K562 (cell line): ENCODE measurements at regions not wholly inside any gene's neighbourhood (a gene's known extent, or its start where the extent isn't known, plus 50 kb on each side); places are given as distances from the start of the nearest gene placed in this dataset.

Source experiments
- CTCF ChIP-seq, 3 experiments: IDR thresholded peaks in 2 of 3; conservative IDR thresholded peaks in 1 of 3; 2 replicates each; pipeline ENCODE4 v1.5.1; 2011 to 2012; ENCODE audit warnings: low read length in 3 of 3, mild to moderate bottlenecking in 3 of 3, control low read depth in 2 of 3, improper control_type of control experiment in 1 of 3, inconsistent platforms in 1 of 3, low read depth in 1 of 3, mixed read lengths in 1 of 3, moderate library complexity in 1 of 3; ENCODE audit not compliant: insufficient read depth in 2 of 3
- FOXM1 ChIP-seq, 2 experiments: fragments of 450-650 bp in 1 of 2; sonication (generic) in 1 of 2; formaldehyde crosslinking in 1 of 2; IDR thresholded peaks; 2 replicates each; pipeline versions ENCODE4 v1.6.1 to v1.9.0; 2017 to 2022; ENCODE audit warnings: low read depth in 2 of 2, mild to moderate bottlenecking in 2 of 2, missing genetic modification reagents in 1 of 2, moderate library complexity in 1 of 2
- ZNF785 ChIP-seq: fragments of 250-450 bp; sonication (Bioruptor Pico); IDR thresholded peaks from 2 replicates; pipeline ENCODE4 v1.4.0; 2020; ENCODE audit warnings: mild to moderate bottlenecking

GRCh38 chr11:115642660-115643059 is 138.4 kb upstream of the CADM1 start:
- TF ChIP-seq CTCF (IDR thresholded peaks at IDR 0.05 in 2 of 3, conservative IDR thresholded peaks at IDR 0.05 in 1 of 3; ENCODE audit: insufficient read depth in 2 of 3, low read depth in 1 of 3, low read length in 3 of 3): no peak
- no peak for TF ChIP-seq ZNF785 (CRISPR knock-in tag)
- TF ChIP-seq FOXM1 (IDR thresholded peaks at IDR 0.05; ENCODE audit: low read depth): no peak
- no peak for TF ChIP-seq FOXM1 (CRISPR knock-in tag; IDR thresholded peaks at IDR 0.05; ENCODE audit: low read depth)
